ENCODE measurements at regions not wholly inside any gene's neighbourhood (a gene's known extent, or its start where the extent isn't known, plus 50 kb on each side); places are given as distances from the start of the nearest gene placed in this dataset.

DNA sequence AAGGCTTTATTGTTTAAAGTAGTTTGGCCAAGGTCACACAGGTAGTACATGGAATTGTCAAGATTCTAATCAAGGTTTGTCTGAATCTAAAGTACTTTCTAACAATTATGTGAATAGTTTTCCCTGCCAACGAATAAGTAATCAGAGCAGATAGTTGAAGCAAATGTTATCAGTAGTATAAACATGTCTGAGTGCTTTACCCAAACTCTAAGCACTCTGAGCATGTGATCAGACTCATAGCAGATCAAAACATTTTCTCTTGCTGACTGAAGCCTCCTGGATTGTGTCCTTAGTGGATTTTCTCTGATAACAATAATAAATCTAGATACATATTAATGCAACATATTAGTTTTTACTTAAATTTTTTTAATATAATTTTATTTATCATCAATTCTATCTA lies 995.0 kb downstream of the EFNA5 start:
- Histone ChIP-seq H3K36me3 (ENCODE audit: control insufficient read depth in 2 of 2, insufficient read depth in 1 of 2, low read length in 2 of 2) (no peaks in the 10 kb centered on the region), H3K27ac (ENCODE audit: extremely low read depth, low read depth, low read length) (no peak overlapping the region), H3K9me3 (ENCODE audit: control insufficient read depth, insufficient read depth, low read depth, low read length) (no peaks in the 10 kb centered on the region), H3K4me1 (ENCODE audit: control insufficient read depth, insufficient read depth, low read length) (no peaks in the 10 kb centered on the region; the same call in 1 of the 2 replicates), H3K4me3 (ENCODE audit: low read depth, low read length) (no peak overlapping the region)
- no peak for TF ChIP-seq ZNF473 (tag by site-specific recombination; IDR thresholded peaks at IDR 0.05)
- CTCF ChIA-PET = no interaction called here
- POLR2A ChIA-PET = no interaction called here

DNA sequence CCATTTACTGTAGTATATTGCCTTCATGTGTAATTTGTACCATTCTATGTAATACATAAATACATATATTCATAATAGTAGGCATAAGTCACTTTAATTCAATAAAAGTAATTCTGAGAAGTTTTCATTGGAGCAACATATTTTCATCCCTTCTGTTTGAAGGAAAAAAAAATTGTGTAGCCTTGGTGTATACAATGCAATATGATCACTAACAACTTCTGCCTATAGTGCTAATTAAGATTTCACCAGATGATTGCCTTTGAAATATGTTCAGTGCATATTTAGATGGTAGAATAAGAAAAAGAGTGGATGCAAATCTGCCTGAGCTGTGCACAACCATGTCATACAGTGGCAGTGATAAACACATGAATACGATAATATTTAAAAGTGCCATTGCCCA lies 996.8 kb downstream of the EFNA5 start:
- no peaks in the 10 kb centered on the region; the same call in 1 of the 2 replicates for H3K4me1 ChIP-seq (ENCODE audit: control insufficient read depth, insufficient read depth, low read length)
- ChIA-PET CTCF (no interaction called here), POLR2A (no interaction called here)
- H3K4me3 ChIP-seq (ENCODE audit: low read depth, low read length) = no peak overlapping the region
- no peaks in the 10 kb centered on the region for H3K9me3 ChIP-seq (ENCODE audit: control insufficient read depth, insufficient read depth, low read depth, low read length)
- H3K27ac ChIP-seq (ENCODE audit: extremely low read depth, low read depth, low read length) = no peak overlapping the region
- TF ChIP-seq ZNF335 (tag by site-specific recombination; conservative IDR thresholded peaks at IDR 0.05) = no peak
- TF ChIP-seq ZNF211 (tag by site-specific recombination; IDR thresholded peaks at IDR 0.05; ENCODE audit: low read depth) = no peak
- TF ChIP-seq SCRT1 (tag by site-specific recombination; IDR thresholded peaks at IDR 0.05; ENCODE audit: borderline replicate concordance) = no peak
- H3K36me3 ChIP-seq (ENCODE audit: control insufficient read depth in 2 of 2, insufficient read depth in 1 of 2, low read length in 2 of 2) = no peaks in the 10 kb centered on the region

DNA sequence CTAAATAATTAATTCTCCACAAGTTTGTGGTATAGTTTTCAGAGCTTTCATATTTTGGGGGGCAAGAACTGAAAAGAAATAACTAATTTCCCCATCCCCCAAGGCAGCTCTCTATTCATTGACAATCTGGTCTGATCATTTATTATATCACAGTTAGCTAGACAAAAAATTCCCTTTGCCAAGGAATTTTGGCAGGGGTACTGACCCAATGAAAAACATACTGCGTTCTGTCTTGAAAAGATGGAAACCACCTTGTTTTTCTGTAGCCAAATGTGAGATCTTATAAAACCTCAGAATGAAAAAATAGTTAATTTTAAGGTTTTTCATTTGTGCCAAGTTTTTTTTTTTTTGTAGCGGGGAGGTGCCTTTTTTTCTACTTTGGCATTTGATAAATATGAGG lies 1008.9 kb downstream of the EFNA5 start:
- CTCF ChIA-PET = no interaction called here
- TF ChIP-seq ZNF157 (tag by site-specific recombination; IDR thresholded peaks at IDR 0.05) (no peak), ZSCAN16 (tag by site-specific recombination; IDR thresholded peaks at IDR 0.05) (no peak), ZNF354C (tag by site-specific recombination; IDR thresholded peaks at IDR 0.05; ENCODE audit: borderline replicate concordance, low read depth) (no peak), ZNF140 (tag by site-specific recombination; IDR thresholded peaks at IDR 0.05) (no peak), TSHZ1 (tag by site-specific recombination; IDR thresholded peaks at IDR 0.05; ENCODE audit: borderline replicate concordance) (no peak), ZSCAN5A (tag by site-specific recombination; IDR thresholded peaks at IDR 0.05) (no peak)
- TF ChIP-seq, protein P1, sequence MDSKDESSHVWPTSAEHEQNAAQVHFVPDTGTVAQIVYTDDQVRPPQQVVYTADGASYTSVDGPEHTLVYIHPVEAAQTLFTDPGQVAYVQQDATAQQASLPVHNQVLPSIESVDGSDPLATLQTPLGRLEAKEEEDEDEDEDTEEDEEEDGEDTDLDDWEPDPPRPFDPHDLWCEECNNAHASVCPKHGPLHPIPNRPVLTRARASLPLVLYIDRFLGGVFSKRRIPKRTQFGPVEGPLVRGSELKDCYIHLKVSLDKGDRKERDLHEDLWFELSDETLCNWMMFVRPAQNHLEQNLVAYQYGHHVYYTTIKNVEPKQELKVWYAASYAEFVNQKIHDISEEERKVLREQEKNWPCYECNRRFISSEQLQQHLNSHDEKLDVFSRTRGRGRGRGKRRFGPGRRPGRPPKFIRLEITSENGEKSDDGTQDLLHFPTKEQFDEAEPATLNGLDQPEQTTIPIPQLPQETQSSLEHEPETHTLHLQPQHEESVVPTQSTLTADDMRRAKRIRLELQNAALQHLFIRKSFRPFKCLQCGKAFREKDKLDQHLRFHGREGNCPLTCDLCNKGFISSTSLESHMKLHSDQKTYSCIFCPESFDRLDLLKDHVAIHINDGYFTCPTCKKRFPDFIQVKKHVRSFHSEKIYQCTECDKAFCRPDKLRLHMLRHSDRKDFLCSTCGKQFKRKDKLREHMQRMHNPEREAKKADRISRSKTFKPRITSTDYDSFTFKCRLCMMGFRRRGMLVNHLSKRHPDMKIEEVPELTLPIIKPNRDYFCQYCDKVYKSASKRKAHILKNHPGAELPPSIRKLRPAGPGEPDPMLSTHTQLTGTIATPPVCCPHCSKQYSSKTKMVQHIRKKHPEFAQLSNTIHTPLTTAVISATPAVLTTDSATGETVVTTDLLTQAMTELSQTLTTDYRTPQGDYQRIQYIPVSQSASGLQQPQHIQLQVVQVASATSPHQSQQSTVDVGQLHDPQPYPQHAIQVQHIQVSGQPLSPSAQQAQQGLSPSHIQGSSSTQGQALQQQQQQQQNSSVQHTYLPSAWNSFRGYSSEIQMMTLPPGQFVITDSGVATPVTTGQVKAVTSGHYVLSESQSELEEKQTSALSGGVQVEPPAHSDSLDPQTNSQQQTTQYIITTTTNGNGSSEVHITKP (tag by site-specific recombination; IDR thresholded peaks at IDR 0.05) = no peak
- TF ChIP-seq, protein P2, sequence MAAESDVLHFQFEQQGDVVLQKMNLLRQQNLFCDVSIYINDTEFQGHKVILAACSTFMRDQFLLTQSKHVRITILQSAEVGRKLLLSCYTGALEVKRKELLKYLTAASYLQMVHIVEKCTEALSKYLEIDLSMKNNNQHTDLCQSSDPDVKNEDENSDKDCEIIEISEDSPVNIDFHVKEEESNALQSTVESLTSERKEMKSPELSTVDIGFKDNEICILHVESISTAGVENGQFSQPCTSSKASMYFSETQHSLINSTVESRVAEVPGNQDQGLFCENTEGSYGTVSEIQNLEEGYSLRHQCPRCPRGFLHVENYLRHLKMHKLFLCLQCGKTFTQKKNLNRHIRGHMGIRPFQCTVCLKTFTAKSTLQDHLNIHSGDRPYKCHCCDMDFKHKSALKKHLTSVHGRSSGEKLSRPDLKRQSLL (tag by site-specific recombination; IDR thresholded peaks at IDR 0.05) = no peak
- TF ChIP-seq, protein P3, sequence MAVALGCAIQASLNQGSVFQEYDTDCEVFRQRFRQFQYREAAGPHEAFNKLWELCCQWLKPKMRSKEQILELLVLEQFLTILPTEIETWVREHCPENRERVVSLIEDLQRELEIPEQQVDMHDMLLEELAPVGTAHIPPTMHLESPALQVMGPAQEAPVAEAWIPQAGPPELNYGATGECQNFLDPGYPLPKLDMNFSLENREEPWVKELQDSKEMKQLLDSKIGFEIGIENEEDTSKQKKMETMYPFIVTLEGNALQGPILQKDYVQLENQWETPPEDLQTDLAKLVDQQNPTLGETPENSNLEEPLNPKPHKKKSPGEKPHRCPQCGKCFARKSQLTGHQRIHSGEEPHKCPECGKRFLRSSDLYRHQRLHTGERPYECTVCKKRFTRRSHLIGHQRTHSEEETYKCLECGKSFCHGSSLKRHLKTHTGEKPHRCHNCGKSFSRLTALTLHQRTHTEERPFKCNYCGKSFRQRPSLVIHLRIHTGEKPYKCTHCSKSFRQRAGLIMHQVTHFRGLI (tag by site-specific recombination; IDR thresholded peaks at IDR 0.05) = no peak
- Histone ChIP-seq H3K4me1 (ENCODE audit: control insufficient read depth, insufficient read depth, low read length) (no peaks in the 10 kb centered on the region), H3K4me3 (ENCODE audit: low read depth, low read length) (no peak overlapping the region), H3K36me3 (ENCODE audit: control insufficient read depth in 2 of 2, insufficient read depth in 1 of 2, low read length in 2 of 2) (no peaks in the 10 kb centered on the region), H3K27ac (ENCODE audit: extremely low read depth, low read depth, low read length) (no peak overlapping the region), H3K9me3 (ENCODE audit: control insufficient read depth, insufficient read depth, low read depth, low read length) (no peaks in the 10 kb centered on the region)
- POLR2A ChIA-PET = no interaction called here

Measured in HEK293 (cell line).